ENCODE measurements at regions not wholly inside any gene's neighbourhood (a gene's known extent, or its start where the extent isn't known, plus 50 kb on each side); places are given as distances from the start of the nearest gene placed in this dataset.
A peak's percentile ranks its signal among the peaks of the same experiment; 100 is the strongest.
"Not testable (repeated sequence)": the region's sequence is repeated elsewhere in the genome, so short reads cannot be mapped to it uniquely, and the experiment has no call there.

GRCh38 chrX:83749736-83750135, 111.2 kb upstream of the CYLC1 start:
- H3K9me3 ChIP-seq; H3K4me3 ChIP-seq; H3K4me1 ChIP-seq; H3K27me3 ChIP-seq; DNase-seq (ENCODE audit: low spot score); H3K36me3 ChIP-seq; H3K27ac ChIP-seq: not testable (repeated sequence)

- H3K4me1 ChIP-seq; H3K27me3 ChIP-seq; H3K36me3 ChIP-seq; H3K4me3 ChIP-seq; H3K27ac ChIP-seq; H3K9me3 ChIP-seq; DNase-seq (ENCODE audit: low spot score): not testable (repeated sequence)
Observed at GRCh38 chrX:83750451-83750850, 110.5 kb upstream of the CYLC1 start.

DNA sequence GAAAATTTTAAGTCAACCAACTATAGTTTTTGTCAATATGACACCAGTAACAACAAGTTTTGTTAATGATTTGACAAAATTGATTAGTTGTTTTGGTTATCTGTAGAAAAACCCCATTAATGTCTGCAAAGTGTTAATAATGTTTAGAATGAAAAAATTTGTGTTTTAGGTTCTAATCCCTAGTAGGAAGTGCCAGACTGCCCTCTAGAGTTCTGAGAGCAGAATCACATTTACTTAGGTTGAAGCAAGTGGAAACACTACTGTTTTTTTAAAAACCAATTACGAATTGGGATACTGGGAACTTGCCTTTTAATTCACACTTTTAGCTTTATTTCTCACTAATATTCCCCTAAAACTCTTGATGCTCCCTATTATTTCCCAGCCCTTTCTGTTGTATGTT, 101.1 kb upstream of the CYLC1 start:
- Histone ChIP-seq H3K9me3 (no peaks in the 10 kb centered on the region), H3K27ac (no peak overlapping the region), H3K4me1 (no peaks in the 10 kb centered on the region), H3K4me3 (no peak overlapping the region), H3K36me3 (no peaks in the 10 kb centered on the region), H3K27me3 (no peaks in the 10 kb centered on the region)
- DNase-seq (ENCODE audit: low spot score): no peak
- peak in 1 of 2 donors; percentile 20 for TF ChIP-seq CTCF (IDR thresholded peaks at IDR 0.05)

- no peaks in the 10 kb centered on the region for H3K9me3 ChIP-seq
- no peaks in the 10 kb centered on the region for H3K4me1 ChIP-seq
- no peaks in the 10 kb centered on the region for H3K36me3 ChIP-seq
- H3K4me3 ChIP-seq: no peak overlapping the region
- no peak for TF ChIP-seq CTCF (IDR thresholded peaks at IDR 0.05)
- no peaks in the 10 kb centered on the region for H3K27me3 ChIP-seq
- H3K27ac ChIP-seq: no peak overlapping the region
- DNase-seq (ENCODE audit: low spot score): no peak
Observed at GRCh38 chrX:83771664-83772063, 89.3 kb upstream of the CYLC1 start.

Measured in right atrium auricular region (tissue), 2 donors.